B cell (primary cell): ENCODE measurements at regions not wholly inside any gene's neighbourhood (a gene's known extent, or its start where the extent isn't known, plus 50 kb on each side); places are given as distances from the start of the nearest gene placed in this dataset.
"Not testable (repeated sequence)": the region's sequence is repeated elsewhere in the genome, so short reads cannot be mapped to it uniquely, and the experiment has no call there.

ENCODE experiments used
- ATAC-seq: fragments of 200-7000 bp; cut with Tn5 transposase; one replicate; pipeline ENCODE4 v1.10.0; 2021; ENCODE audit warnings: low read depth, mild to moderate bottlenecking, moderate number of reproducible peaks, moderate library complexity
- CTCF ChIA-PET: fragments of 350-600 bp; sonication (Branson Sonifier 250); formaldehyde crosslinking; loops from one replicate; lab custom pipeline; 2021; ENCODE audit warnings: antibody characterized with exemption, inconsistent platforms; lab: Charles Lee
- POLR2A ChIA-PET: fragments of 350-600 bp; sonication (Branson Sonifier 250); formaldehyde crosslinking; loops from one replicate; lab custom pipeline; 2021; ENCODE audit warnings: antibody characterized with exemption; lab: Charles Lee
- DNase-seq: peaks from one replicate; pipeline ENCODE4 v3.0.0; 2013
- H2AFZ ChIP-seq: 2 replicates; pipeline ENCODE4 v1.6.1; 2012; ENCODE audit warnings: mild to moderate bottlenecking, low read depth, low read length; ENCODE audit not compliant: insufficient read depth, poor library complexity, severe bottlenecking
- H3K27ac ChIP-seq, 2 donors: 1 replicate in 1 of 2; 2 replicates in 1 of 2; pipeline ENCODE4 v1.5.1; 2012 to 2013; ENCODE audit warnings: low read length in 2 of 2, mild to moderate bottlenecking in 2 of 2, moderate library complexity in 1 of 2
- H3K27me3 ChIP-seq, 4 experiments: fragments of 200-600 bp in 1 of 4; sonication (generic) in 1 of 4; replicated peaks in 1 of 4; 1 replicate in 2 of 4; 2 replicates in 2 of 4; pipeline versions ENCODE4 v1.6.1 to v1.7.0; 2013 to 2016; ENCODE audit warnings: low read length in 3 of 4, mild to moderate bottlenecking in 2 of 4, mixed read lengths in 1 of 4, moderate library complexity in 1 of 4; ENCODE audit not compliant: insufficient read depth in 4 of 4, control insufficient read depth in 3 of 4; ENCODE audit errors: control extremely low read depth in 1 of 4
- H3K36me3 ChIP-seq, 2 experiments: replicated peaks in 1 of 2; 1 replicate in 1 of 2; 2 replicates in 1 of 2; pipeline versions ENCODE4 v1.6.1 to v1.7.1; 2013; ENCODE audit warnings: low read length in 1 of 2; ENCODE audit not compliant: insufficient read depth in 2 of 2, control insufficient read depth in 1 of 2; ENCODE audit errors: control extremely low read depth in 1 of 2, extremely low read depth in 1 of 2
- H3K4me1 ChIP-seq, 2 donors: fragments of 200-600 bp in 1 of 2; sonication (generic) in 1 of 2; 1 replicate in 1 of 2; 2 replicates in 1 of 2; pipeline versions ENCODE4 v1.5.1 to v1.6.1; 2013 to 2017; ENCODE audit warnings: low read length in 2 of 2; ENCODE audit not compliant: control insufficient read depth in 2 of 2, insufficient read depth in 2 of 2
- H3K4me2 ChIP-seq: replicated peaks from 2 replicates; pipeline ENCODE3; 2012; ENCODE audit warnings: mild to moderate bottlenecking, low read depth, low read length; ENCODE audit not compliant: poor library complexity, severe bottlenecking
- H3K4me3 ChIP-seq, 5 experiments: fragments of 200-600 bp in 1 of 5; sonication (generic) in 1 of 5; 1 replicate in 3 of 5; 2 replicates in 2 of 5; pipeline versions ENCODE4 v1.5.1 to v1.7.0; 2011 to 2016; ENCODE audit warnings: low read length in 4 of 5, mild to moderate bottlenecking in 4 of 5, low read depth in 2 of 5, control low read depth in 1 of 5, moderate library complexity in 1 of 5; ENCODE audit not compliant: insufficient read depth in 1 of 5; ENCODE audit errors: control extremely low read depth in 1 of 5, extremely low read depth in 1 of 5
- H3K79me2 ChIP-seq: fragments of 200-600 bp; sonication (generic); one replicate; pipeline ENCODE4 v1.6.0; 2016; ENCODE audit warnings: low read length; ENCODE audit not compliant: control insufficient read depth, insufficient read depth
- H3K9ac ChIP-seq: fragments of 200-600 bp; sonication (generic); 2 replicates; pipeline ENCODE4 v1.6.1; 2017; ENCODE audit warnings: mild to moderate bottlenecking, low read length, moderate library complexity
- H3K9me3 ChIP-seq, 3 donors: one replicate each; pipeline versions ENCODE4 v1.6.1 to v1.7.1; 2013; ENCODE audit warnings: low read length in 2 of 3; ENCODE audit not compliant: control insufficient read depth in 2 of 3, insufficient read depth in 1 of 3; ENCODE audit errors: control extremely low read depth in 1 of 3
- H4K20me1 ChIP-seq: 2 replicates; pipeline ENCODE4 v1.6.0; 2012; ENCODE audit warnings: mild to moderate bottlenecking, low read length; ENCODE audit not compliant: insufficient read depth, control insufficient read depth, poor library complexity, severe bottlenecking
- H3K27ac Mint-ChIP-seq: one replicate; pipeline ENCODE4 v1.8.0; 2021; ENCODE audit warnings: mixed read lengths
- H3K27me3 Mint-ChIP-seq: one replicate; pipeline ENCODE4 v1.8.0; 2021; ENCODE audit warnings: mixed read lengths
- H3K4me1 Mint-ChIP-seq: one replicate; pipeline ENCODE4 v1.8.0; 2021; ENCODE audit warnings: mixed read lengths
- H3K4me3 Mint-ChIP-seq: one replicate; pipeline ENCODE4 v1.8.0; 2021; ENCODE audit warnings: mixed read lengths
- H3K9me3 Mint-ChIP-seq: one replicate; pipeline ENCODE4 v1.8.0; 2022; ENCODE audit warnings: mixed read lengths; ENCODE audit not compliant: insufficient read depth
- EZH2 ChIP-seq: IDR thresholded peaks from 2 replicates; pipeline ENCODE4 v1.6.1; 2012; ENCODE audit warnings: borderline replicate concordance, low read depth, mild to moderate bottlenecking, moderate library complexity, low read length; ENCODE audit not compliant: insufficient read depth, poor library complexity, severe bottlenecking
- WGBS: methylation state at CpG from one replicate; pipeline ENCODE4 v1.1.5; 2013; ENCODE audit warnings: missing lambda C conversion rate; ENCODE audit not compliant: insufficient coverage; 5-methylcytosine and 5-hydroxymethylcytosine counted together
- intact Hi-C: fragments of 100-400 bp; cut with micrococcal nuclease; formaldehyde crosslinking; loops from one replicate; pipeline ENCODE4 v1.10.0; 2022
- TF ChIP-seq, protein P1 (sequence below): fragments of 200-600 bp; IDR thresholded peaks from one replicate; pipeline ENCODE4 v1.8.0; 2022; ENCODE audit warnings: antibody characterized with exemption, mild to moderate bottlenecking

DNA sequence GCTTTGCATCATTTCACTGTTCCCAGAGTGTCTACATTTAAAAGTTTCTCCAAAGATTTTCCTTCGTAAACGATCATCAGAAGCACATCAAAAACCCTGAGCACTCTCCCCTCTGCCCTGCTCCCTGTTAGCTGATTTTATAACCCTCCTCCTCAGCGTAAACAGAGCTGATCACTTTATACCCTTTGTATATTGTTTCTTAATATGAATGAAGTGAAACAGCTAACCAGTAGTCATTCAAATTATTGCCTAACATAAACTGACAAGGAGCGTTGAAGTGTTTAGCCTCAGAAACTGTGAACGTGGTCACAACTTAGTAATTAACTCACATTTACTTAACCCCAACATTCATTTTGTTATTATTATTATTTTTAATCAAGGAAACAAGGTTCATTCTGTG is 160.0 kb upstream of the FOXF1 start:
- no peaks in the 10 kb centered on the region for H3K9me3 Mint-ChIP-seq
- H3K4me3 Mint-ChIP-seq, result no peak overlapping the region
- peaks cover 42% of the 10 kb centered on the region for H3K27me3 Mint-ChIP-seq
- ChIA-PET CTCF (no interaction called here), POLR2A (no interaction called here)
- DNase-seq (no peak), ATAC-seq (no peak)
- H3K27ac Mint-ChIP-seq, result no peak overlapping the region
- H3K4me1 Mint-ChIP-seq, result no peaks in the 10 kb centered on the region
- intact Hi-C loops, result no loop called here
- no peak overlapping the region for H3K4me2 ChIP-seq
- no peaks in the 10 kb centered on the region for H4K20me1 ChIP-seq
- H3K4me3 ChIP-seq, result no peak overlapping the region
- 75% methylated on average over 2 of the region's 5 CpGs for WGBS
- TF ChIP-seq, protein P1, sequence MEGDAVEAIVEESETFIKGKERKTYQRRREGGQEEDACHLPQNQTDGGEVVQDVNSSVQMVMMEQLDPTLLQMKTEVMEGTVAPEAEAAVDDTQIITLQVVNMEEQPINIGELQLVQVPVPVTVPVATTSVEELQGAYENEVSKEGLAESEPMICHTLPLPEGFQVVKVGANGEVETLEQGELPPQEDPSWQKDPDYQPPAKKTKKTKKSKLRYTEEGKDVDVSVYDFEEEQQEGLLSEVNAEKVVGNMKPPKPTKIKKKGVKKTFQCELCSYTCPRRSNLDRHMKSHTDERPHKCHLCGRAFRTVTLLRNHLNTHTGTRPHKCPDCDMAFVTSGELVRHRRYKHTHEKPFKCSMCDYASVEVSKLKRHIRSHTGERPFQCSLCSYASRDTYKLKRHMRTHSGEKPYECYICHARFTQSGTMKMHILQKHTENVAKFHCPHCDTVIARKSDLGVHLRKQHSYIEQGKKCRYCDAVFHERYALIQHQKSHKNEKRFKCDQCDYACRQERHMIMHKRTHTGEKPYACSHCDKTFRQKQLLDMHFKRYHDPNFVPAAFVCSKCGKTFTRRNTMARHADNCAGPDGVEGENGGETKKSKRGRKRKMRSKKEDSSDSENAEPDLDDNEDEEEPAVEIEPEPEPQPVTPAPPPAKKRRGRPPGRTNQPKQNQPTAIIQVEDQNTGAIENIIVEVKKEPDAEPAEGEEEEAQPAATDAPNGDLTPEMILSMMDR, result no peak
- no peak for TF ChIP-seq EZH2
- H3K27ac ChIP-seq, result no peak overlapping the region
- H3K9ac ChIP-seq, result no peak overlapping the region
- H3K36me3 ChIP-seq, result no peaks in the 10 kb centered on the region
- no peaks in the 10 kb centered on the region for H3K79me2 ChIP-seq
- no peaks in the 10 kb centered on the region for H3K4me1 ChIP-seq
- peaks cover 0 to 15% (median 0%) of the 10 kb centered on the region in 4 experiments for H3K27me3 ChIP-seq
- H2AFZ ChIP-seq, result no peak overlapping the region
- peaks cover 0 to 13% (median 0%) of the 10 kb centered on the region in 3 donors for H3K9me3 ChIP-seq

DNA sequence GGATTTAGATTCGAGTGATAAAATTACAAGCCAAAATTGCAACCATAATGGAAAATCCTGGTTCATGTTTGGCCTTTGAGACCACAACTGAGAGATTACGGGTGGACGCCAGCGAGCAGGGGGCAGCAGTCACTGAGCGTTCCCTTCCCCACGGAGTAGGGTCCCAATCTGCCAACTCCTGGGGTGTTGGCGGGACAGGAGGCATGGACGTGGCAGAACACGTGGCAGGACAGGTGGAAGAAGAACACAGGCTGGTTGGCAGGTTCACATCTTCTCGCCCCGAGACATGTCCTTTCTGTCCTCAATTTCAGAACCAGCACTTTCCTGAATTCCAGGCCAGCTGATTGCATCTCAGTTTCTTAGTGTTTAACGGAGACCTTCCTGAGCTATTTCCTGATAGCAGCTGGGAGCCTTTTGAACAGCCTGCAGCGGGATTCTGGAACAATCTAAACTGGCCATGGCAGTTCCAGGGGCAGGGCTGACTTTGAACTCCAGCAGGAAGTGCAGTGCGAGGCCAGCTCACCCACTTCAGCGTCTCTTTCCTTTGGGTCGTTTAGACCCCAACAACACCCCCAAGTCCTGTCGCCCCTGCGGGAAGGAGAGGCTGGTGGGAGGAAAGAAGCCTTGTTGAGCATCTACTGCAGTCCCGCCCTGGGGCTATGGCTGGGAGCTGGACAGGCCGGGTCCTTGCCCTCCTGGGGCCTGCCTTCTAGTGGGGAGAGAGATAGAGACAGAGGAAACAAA is 159.1 kb upstream of the FOXF1 start:
- DNase-seq, result no peak
- H3K4me3 Mint-ChIP-seq, result no peak overlapping the region
- Histone ChIP-seq H3K4me3 (no peak overlapping the region), H2AFZ (no peak overlapping the region), H3K4me1 (no peaks in the 10 kb centered on the region), H3K9me3 (peaks cover 0 to 21% (median 0%) of the 10 kb centered on the region in 3 donors), H3K27me3 (peaks cover 0 to 17% (median 0%) of the 10 kb centered on the region in 4 experiments), H3K27ac (no peak overlapping the region), H3K79me2 (no peaks in the 10 kb centered on the region), H4K20me1 (no peaks in the 10 kb centered on the region), H3K36me3 (no peaks in the 10 kb centered on the region), H3K9ac (no peak overlapping the region), H3K4me2 (no peak overlapping the region)
- intact Hi-C loops, result no loop called here
- peaks cover 7% of the 10 kb centered on the region for H3K9me3 Mint-ChIP-seq
- ATAC-seq, result no peak
- no peak for TF ChIP-seq EZH2
- TF ChIP-seq, protein P1, result no peak
- 76% methylated on average over 14 of the region's 20 CpGs for WGBS
- no peaks in the 10 kb centered on the region for H3K4me1 Mint-ChIP-seq
- ChIA-PET POLR2A (interaction anchor here (0.6 kb wide), 1 partner anchor 145 kb away, joined by 15 read pairs; no protein-coding TSS in a partner anchor), CTCF (no interaction called here)
- H3K27me3 Mint-ChIP-seq, result peaks cover 48% of the 10 kb centered on the region
- no peak overlapping the region for H3K27ac Mint-ChIP-seq

DNA sequence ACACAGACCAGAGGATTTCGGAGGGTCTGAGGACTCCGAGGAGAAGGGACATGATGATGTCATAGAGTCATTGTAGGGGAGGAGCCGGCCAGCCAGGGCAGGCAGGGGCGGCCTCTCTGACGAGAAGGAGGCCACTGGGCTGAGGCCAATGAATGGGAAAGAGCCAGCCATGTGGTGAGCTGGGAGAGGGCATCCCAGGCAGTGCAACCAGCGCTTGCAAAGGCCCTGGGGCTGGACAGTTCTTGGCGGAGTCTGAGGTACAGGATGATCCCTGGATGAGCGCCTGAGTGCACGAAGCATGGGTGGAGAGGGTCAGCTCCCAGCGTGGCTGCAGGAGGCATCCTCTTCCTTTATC is 158.6 kb upstream of the FOXF1 start:
- H3K4me3 Mint-ChIP-seq, H2AFZ ChIP-seq, H3K9me3 Mint-ChIP-seq, H4K20me1 ChIP-seq, H3K4me3 ChIP-seq, intact Hi-C loops, H3K27ac ChIP-seq, H3K4me2 ChIP-seq, H3K4me1 Mint-ChIP-seq, ATAC-seq, H3K79me2 ChIP-seq, H3K36me3 ChIP-seq, CTCF ChIA-PET, H3K27ac Mint-ChIP-seq, DNase-seq, H3K9ac ChIP-seq, H3K4me1 ChIP-seq: not testable (repeated sequence)
- 68% methylated on average over 8 of the region's 10 CpGs for WGBS
- peaks cover 46% of the 10 kb centered on the region for H3K27me3 Mint-ChIP-seq
- POLR2A ChIA-PET, result interaction anchor here (0.6 kb wide), 1 partner anchor 145 kb away, joined by 15 read pairs; no protein-coding TSS in a partner anchor
- Histone ChIP-seq H3K9me3 (peaks cover 0 to 26% (median 0%) of the 10 kb centered on the region in 3 donors), H3K27me3 (peaks cover 0 to 17% (median 0%) of the 10 kb centered on the region in 4 experiments)
